Neural progenitor cell (in vitro differentiated cells): ENCODE measurements at regions not wholly inside any gene's neighbourhood (a gene's known extent, or its start where the extent isn't known, plus 50 kb on each side); places are given as distances from the start of the nearest gene placed in this dataset.
A peak's percentile ranks its signal among the peaks of the same experiment; 100 is the strongest.

Source experiments
- DNase-seq: peaks from one replicate; pipeline ENCODE4 v3.0.0-alpha.2; 2016; ENCODE audit warnings: low spot score
- H2AFZ ChIP-seq: fragments of 200-600 bp; sonication (generic); replicated peaks from 2 replicates; pipeline ENCODE4 v1.6.1; 2016; ENCODE audit warnings: antibody characterized with exemption
- H3F3A ChIP-seq: fragments of 200-600 bp; sonication (generic); 2 replicates; pipeline ENCODE4 v1.6.1; 2016; ENCODE audit warnings: antibody characterized with exemption, low read depth
- H3K27ac ChIP-seq: fragments of 200-600 bp; sonication (generic); 2 replicates; pipeline ENCODE4 v1.5.1; 2016; ENCODE audit warnings: mild to moderate bottlenecking
- H3K27me3 ChIP-seq: fragments of 200-600 bp; sonication (generic); 2 replicates; pipeline ENCODE4 v1.6.1; 2016; ENCODE audit warnings: mild to moderate bottlenecking, moderate library complexity
- H3K36me3 ChIP-seq: fragments of 200-600 bp; sonication (generic); 2 replicates; pipeline ENCODE4 v1.5.1; 2016
- H3K4me1 ChIP-seq: fragments of 200-600 bp; sonication (generic); 2 replicates; pipeline ENCODE4 v1.6.1; 2016; ENCODE audit warnings: mixed run types
- H3K4me2 ChIP-seq: fragments of 200-600 bp; sonication (generic); 2 replicates; pipeline ENCODE4 v1.6.1; 2016
- H3K4me3 ChIP-seq: fragments of 200-600 bp; sonication (generic); 2 replicates; pipeline ENCODE4 v1.5.1; 2016
- H3K79me2 ChIP-seq: fragments of 200-600 bp; sonication (generic); 2 replicates; pipeline ENCODE4 v1.6.1; 2016; ENCODE audit warnings: low read depth
- H3K9ac ChIP-seq: fragments of 200-600 bp; sonication (generic); 2 replicates; pipeline ENCODE4 v1.6.1; 2016
- H3K9me3 ChIP-seq: fragments of 200-600 bp; sonication (generic); 2 replicates; pipeline ENCODE4 v1.5.1; 2016; ENCODE audit warnings: low read depth
- H4K20me1 ChIP-seq: fragments of 200-600 bp; sonication (generic); 2 replicates; pipeline ENCODE4 v1.6.1; 2016; ENCODE audit warnings: low read depth
- H3K27ac Mint-ChIP-seq: 3 replicates; pipeline ENCODE4 v1.8.0; 2021; ENCODE audit warnings: mixed read lengths
- H3K27me3 Mint-ChIP-seq: 2 replicates; pipeline ENCODE4 v1.8.0; 2022; ENCODE audit warnings: low read depth, mild to moderate bottlenecking, inconsistent platforms, moderate library complexity, mixed read lengths; ENCODE audit not compliant: insufficient read depth
- H3K36me3 Mint-ChIP-seq: 3 replicates; pipeline ENCODE4 v1.8.0; 2021; ENCODE audit warnings: mixed read lengths
- H3K4me1 Mint-ChIP-seq: 3 replicates; pipeline ENCODE4 v1.8.0; 2021; ENCODE audit warnings: mixed read lengths
- H3K4me3 Mint-ChIP-seq: 3 replicates; pipeline ENCODE4 v1.8.0; 2021; ENCODE audit warnings: mild to moderate bottlenecking, moderate library complexity, mixed read lengths
- H3K9me3 Mint-ChIP-seq: 3 replicates; pipeline ENCODE4 v1.8.0; 2020; ENCODE audit warnings: mixed read lengths
- CTCF ChIP-seq: fragments of 200-600 bp; sonication (generic); IDR thresholded peaks from 2 replicates; pipeline ENCODE4 v1.5.1; 2017; ENCODE audit warnings: antibody characterized with exemption, mild to moderate bottlenecking
- EZH2 ChIP-seq: fragments of 200-600 bp; sonication (generic); IDR thresholded peaks from 2 replicates; pipeline ENCODE4 v1.6.1; 2017; ENCODE audit warnings: antibody characterized with exemption, mild to moderate bottlenecking, moderate library complexity
- EZH2phosphoT487 ChIP-seq: fragments of 200-600 bp; sonication (generic); IDR thresholded peaks from 2 replicates; pipeline ENCODE4 v1.6.1; 2017; ENCODE audit warnings: antibody characterized with exemption

GRCh38 chr1:163933437-163933836 lies 611.7 kb downstream of the NUF2 start:
- H3K79me2 ChIP-seq, result no peaks in the 10 kb centered on the region
- H3K36me3 ChIP-seq, result no peaks in the 10 kb centered on the region
- H3K9ac ChIP-seq, result no peak overlapping the region
- no peaks in the 10 kb centered on the region for H3K9me3 Mint-ChIP-seq
- no peak for DNase-seq
- no peaks in the 10 kb centered on the region for H3F3A ChIP-seq
- no peaks in the 10 kb centered on the region for H3K9me3 ChIP-seq
- H3K27ac ChIP-seq, result no peak overlapping the region
- peak overlapping the region; percentile 27 for H2AFZ ChIP-seq
- peaks cover 6% of the 10 kb centered on the region for H3K4me1 Mint-ChIP-seq
- H3K36me3 Mint-ChIP-seq, result no peaks in the 10 kb centered on the region
- no peaks in the 10 kb centered on the region for H4K20me1 ChIP-seq
- H3K4me3 ChIP-seq, result no peak overlapping the region
- H3K4me3 Mint-ChIP-seq, result no peak overlapping the region
- no peaks in the 10 kb centered on the region for H3K27me3 ChIP-seq
- no peak overlapping the region for H3K27ac Mint-ChIP-seq
- no peak overlapping the region for H3K4me2 ChIP-seq
- H3K27me3 Mint-ChIP-seq, result no peaks in the 10 kb centered on the region
- no peaks in the 10 kb centered on the region for H3K4me1 ChIP-seq
- TF ChIP-seq CTCF, result no peak
- TF ChIP-seq EZH2, result no peak
- TF ChIP-seq EZH2phosphoT487, result no peak

- no peak overlapping the region for H3K9ac ChIP-seq
- no peaks in the 10 kb centered on the region for H3K27me3 ChIP-seq
- no peaks in the 10 kb centered on the region for H3K4me1 Mint-ChIP-seq
- H3K79me2 ChIP-seq, result no peaks in the 10 kb centered on the region
- H2AFZ ChIP-seq, result no peak overlapping the region
- no peak overlapping the region for H3K4me3 ChIP-seq
- H3K27ac ChIP-seq, result no peak overlapping the region
- H3K36me3 Mint-ChIP-seq, result no peaks in the 10 kb centered on the region
- H3K4me1 ChIP-seq, result no peaks in the 10 kb centered on the region
- H3K4me2 ChIP-seq, result no peak overlapping the region
- H4K20me1 ChIP-seq, result no peaks in the 10 kb centered on the region
- no peaks in the 10 kb centered on the region for H3K36me3 ChIP-seq
- H3K9me3 ChIP-seq, result no peaks in the 10 kb centered on the region
- H3K4me3 Mint-ChIP-seq, result no peak overlapping the region
- H3F3A ChIP-seq, result no peaks in the 10 kb centered on the region
- H3K27ac Mint-ChIP-seq, result no peak overlapping the region
- H3K27me3 Mint-ChIP-seq, result no peaks in the 10 kb centered on the region
- no peaks in the 10 kb centered on the region for H3K9me3 Mint-ChIP-seq
- no peak for TF ChIP-seq EZH2phosphoT487
- no peak for TF ChIP-seq EZH2
- TF ChIP-seq CTCF, result no peak
- DNase-seq, result no peak
Observed at GRCh38 chr1:163935738-163936374, 614.1 kb downstream of the NUF2 start.

GRCh38 chr1:163959622-163960021 lies 599.4 kb upstream of the PBX1 start:
- H3K9me3 Mint-ChIP-seq, result peaks cover 30% of the 10 kb centered on the region
- TF ChIP-seq EZH2phosphoT487, result no peak
- H3K27ac Mint-ChIP-seq, result no peak overlapping the region
- no peaks in the 10 kb centered on the region for H3K27me3 Mint-ChIP-seq
- H3K79me2 ChIP-seq, result no peaks in the 10 kb centered on the region
- no peak overlapping the region for H3K9ac ChIP-seq
- H3F3A ChIP-seq, result no peaks in the 10 kb centered on the region
- H3K4me1 Mint-ChIP-seq, result no peaks in the 10 kb centered on the region
- no peak for DNase-seq
- no peak overlapping the region for H2AFZ ChIP-seq
- no peaks in the 10 kb centered on the region for H3K36me3 Mint-ChIP-seq
- H3K4me3 Mint-ChIP-seq, result no peak overlapping the region
- H3K27me3 ChIP-seq, result no peaks in the 10 kb centered on the region
- no peaks in the 10 kb centered on the region for H3K4me1 ChIP-seq
- peaks cover 11% of the 10 kb centered on the region for H3K36me3 ChIP-seq
- no peaks in the 10 kb centered on the region for H4K20me1 ChIP-seq
- no peaks in the 10 kb centered on the region for H3K9me3 ChIP-seq
- H3K4me2 ChIP-seq, result no peak overlapping the region
- no peak overlapping the region for H3K27ac ChIP-seq
- H3K4me3 ChIP-seq, result no peak overlapping the region

- peaks cover under 1% of the 10 kb centered on the region for H3K36me3 ChIP-seq
- H3K27me3 Mint-ChIP-seq, result no peaks in the 10 kb centered on the region
- H3K9ac ChIP-seq, result no peak overlapping the region
- peaks cover 5% of the 10 kb centered on the region for H3K4me1 Mint-ChIP-seq
- no peaks in the 10 kb centered on the region for H3K36me3 Mint-ChIP-seq
- no peaks in the 10 kb centered on the region for H3K27me3 ChIP-seq
- no peak overlapping the region for H3K27ac ChIP-seq
- no peak overlapping the region for H3K4me3 Mint-ChIP-seq
- no peak overlapping the region for H2AFZ ChIP-seq
- no peak overlapping the region for H3K4me3 ChIP-seq
- no peak for DNase-seq
- no peaks in the 10 kb centered on the region for H3K4me1 ChIP-seq
- H3K27ac Mint-ChIP-seq, result no peak overlapping the region
- no peaks in the 10 kb centered on the region for H4K20me1 ChIP-seq
- H3K79me2 ChIP-seq, result no peaks in the 10 kb centered on the region
- H3K9me3 ChIP-seq, result no peaks in the 10 kb centered on the region
- H3K4me2 ChIP-seq, result no peak overlapping the region
- H3K9me3 Mint-ChIP-seq, result peaks cover 2% of the 10 kb centered on the region
- no peaks in the 10 kb centered on the region for H3F3A ChIP-seq
- TF ChIP-seq EZH2phosphoT487 (no peak), EZH2 (no peak), CTCF (no peak)
Observed at GRCh38 chr1:163970151-163970550, 588.8 kb upstream of the PBX1 start.
